DMS 273 (cell line): ENCODE measurements at regions not wholly inside any gene's neighbourhood (a gene's known extent, or its start where the extent isn't known, plus 50 kb on each side); places are given as distances from the start of the nearest gene placed in this dataset.
"Not testable (repeated sequence)": the region's sequence is repeated elsewhere in the genome, so short reads cannot be mapped to it uniquely, and the experiment has no call there.

Experiments
- DNase-seq: peaks from one replicate; lab custom pipeline; 2025; ENCODE audit not compliant: unreplicated experiment; lab: John Stamatoyannopoulos, UW

DNA sequence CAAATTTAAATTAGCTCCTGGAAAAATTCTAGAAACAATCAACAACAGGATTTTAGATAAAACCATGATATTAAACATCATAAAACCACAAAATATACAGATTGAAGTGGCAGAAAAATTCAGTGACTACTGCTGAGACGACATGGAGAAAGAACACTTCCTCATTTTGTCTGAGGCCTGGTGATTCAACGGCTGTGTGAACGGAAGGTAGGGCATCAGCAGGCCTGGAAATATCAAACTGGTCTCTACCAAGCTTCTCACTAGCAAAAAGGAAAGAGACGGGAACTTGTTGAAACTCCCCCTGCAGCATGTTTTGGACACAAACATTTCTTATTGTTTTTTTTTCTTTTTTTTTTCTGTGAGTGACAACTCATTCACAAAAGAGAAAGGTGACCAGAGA, 58.0 kb upstream of the AHI1 start:
- DNase-seq, result no peak

DNA sequence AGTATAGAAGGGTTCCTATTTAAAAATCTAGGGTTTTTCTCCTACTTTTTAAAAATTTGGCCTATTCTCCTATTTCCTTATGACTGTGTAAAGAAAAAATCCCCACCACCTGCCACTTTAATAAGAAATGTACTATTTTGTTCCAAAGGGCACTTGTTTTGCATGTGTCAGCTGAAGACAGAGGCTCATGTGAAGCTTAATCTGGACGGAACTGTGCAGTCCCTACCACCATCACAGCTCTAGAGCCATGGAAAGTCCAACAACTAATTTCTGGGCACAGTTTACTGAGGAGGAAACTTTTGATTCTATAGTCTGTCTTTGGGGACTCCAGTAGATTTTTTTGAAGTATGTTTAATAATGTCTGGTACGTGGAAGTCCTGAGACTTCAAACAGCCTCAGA, 60.0 kb upstream of the AHI1 start:
- no peak for DNase-seq

DNA sequence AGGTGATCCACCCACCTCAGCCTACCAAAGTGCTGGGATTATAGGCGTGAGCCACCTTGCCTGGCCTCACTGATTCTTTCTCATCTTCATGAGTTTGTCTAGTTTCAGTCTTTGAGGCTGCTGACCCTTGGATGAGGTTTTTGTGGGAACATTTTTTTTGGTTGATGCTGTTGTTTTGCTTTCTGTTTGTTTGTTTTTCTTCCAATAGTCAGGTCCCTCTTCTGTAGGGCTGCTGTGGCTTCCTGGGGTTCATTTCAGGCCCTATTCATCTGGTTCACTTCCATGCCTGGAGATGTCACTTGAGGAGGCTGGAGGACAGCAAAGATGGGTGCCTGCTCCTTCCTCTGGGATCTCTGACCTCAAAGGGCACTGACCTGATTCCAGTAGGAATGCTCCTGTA, 68.1 kb upstream of the AHI1 start:
- not testable (repeated sequence) for DNase-seq

DNA sequence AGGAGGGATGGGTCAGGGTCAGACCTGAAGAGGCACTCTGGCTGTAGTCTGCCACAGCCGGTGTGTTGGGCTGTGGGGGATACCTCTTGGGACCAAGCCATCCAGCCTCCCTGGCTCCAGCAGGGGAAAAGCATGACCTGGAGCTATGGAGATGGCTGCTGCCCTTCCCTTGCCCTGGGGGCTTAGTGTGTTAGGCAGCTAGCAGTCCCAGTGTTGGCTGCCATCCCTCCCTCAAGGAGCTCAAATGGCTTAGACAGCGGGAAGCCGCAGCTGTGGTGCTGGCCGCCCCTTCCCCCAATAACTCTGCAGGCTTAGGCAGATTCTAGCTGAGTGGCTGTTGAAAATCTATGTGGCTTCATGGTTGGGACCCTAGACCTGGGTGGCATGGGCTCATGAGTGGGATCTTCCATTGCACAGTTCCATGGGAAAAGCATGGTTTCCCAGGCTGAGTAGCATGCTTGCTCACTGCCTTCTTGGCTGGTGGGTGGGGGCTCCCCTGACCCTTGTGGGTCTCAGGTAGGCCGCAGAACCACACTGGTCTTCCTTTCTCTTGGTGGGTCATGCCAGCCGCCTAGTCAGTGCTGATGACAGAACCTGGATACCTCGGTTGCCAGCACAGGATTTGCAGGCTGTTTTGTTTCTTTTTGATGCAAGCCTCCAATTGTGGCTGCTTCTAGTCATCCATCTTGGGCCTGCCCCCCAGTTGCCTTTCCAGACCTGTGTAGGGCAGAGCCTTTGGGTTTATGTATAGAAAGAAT, 69.0 kb upstream of the AHI1 start:
- no peak for DNase-seq

DNA sequence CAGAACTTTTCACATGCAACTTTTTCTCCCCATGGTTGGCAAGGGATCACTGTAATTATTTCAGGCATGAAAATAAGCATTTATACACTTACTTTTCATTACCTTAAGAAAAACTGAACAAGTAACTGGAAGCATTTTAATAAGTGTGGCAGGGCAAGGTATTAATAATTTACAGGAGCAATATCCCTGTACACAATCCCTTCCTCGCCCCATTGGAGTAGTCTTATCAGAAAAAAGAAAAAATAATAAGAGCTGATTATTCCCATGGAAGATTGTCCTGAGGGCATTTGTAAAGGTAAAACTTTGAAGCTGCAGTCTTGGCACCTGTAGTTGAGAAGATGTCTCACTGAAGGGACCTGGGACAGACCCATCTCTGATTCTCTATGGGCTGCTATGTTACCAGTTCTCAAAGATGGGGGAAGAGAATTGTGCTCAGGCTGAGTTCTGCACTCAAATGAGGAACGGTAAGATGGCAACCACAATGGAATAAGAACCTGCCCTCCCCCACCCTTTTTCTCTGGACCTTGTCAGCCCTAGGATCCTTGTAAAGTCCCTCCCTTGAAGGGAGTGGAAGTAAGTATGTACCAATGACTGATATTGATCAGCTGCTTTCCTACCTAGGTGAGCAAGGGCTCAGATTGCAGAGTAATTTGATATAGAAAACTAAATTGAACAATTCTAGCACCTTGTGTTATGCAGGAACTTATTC, 70.0 kb upstream of the AHI1 start:
- no peak for DNase-seq

DNA sequence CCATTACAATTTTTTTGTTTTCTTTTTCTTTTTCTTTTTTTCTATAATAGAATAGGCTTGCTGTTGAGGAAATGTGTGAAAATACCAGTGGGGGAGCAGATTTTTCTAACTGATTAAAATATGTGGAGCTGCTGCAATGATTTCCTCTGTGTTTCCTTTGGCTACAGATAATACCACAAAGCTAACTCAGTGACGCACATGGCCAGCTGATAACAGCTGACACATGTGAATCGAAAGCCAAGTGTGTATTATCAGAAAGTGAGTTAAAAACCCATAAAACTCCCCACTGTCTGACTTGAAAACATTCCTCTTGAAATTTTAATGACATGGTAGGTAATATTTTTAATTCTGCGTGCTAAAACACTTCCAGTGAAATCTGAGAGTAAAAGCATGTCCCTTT, 70.8 kb upstream of the AHI1 start:
- DNase-seq, result no peak

DNA sequence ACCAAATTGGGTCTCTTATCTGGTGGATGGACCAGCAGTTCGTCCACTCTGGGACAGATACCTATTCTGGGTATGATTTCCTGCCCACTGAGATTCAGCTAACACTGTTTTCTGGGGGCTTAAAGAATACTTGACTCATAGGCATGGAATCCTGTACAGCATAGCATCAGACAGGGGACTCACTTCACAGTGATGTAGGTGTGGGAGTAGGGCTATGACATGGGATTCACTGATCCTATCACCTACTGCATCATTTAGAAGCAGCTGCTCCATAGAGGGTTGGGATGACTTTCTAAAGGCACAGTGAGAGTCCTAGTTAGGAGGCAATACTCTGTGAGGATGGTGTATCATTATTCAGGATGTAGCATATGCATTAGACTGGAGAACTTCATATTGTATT, 74.5 kb upstream of the AHI1 start:
- DNase-seq, result no peak

DNA sequence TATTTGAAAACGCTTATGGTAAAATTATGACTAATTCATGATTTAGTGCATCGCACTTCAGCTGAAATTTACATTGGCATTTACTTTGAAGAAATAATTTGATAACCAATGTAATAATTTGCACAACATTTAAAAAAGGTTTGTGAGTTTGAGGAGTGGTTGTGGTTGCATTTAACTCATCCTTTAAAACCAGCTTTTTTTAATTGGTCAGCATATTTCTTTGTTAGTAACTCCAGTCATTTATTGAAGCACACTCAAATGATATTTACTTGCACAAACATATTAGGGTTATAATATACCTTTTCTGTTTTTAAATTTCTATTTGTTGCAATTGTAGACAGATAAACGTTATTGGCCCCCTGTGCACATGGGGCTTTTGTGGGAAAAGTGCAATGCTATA, 78.1 kb upstream of the AHI1 start:
- no peak for DNase-seq

DNA sequence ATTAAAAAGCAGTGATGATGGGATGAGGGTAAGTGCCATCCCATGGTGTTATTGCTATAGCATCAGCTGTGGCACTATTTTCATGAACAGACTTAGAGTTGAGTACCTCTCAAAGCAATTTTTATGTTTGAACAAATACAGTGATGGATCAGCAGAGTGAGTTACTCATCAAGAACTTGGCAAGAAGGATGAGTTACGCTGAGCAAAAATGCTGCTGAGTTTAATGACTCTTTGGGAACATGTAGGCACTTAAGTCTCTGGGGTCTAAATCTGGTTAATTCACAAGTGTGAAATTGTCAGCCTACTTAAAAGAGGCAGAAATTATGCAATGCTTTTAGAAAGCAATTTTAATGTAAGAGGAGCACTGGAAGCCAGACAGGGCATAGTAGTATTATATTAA, 78.5 kb upstream of the AHI1 start:
- no peak for DNase-seq

DNA sequence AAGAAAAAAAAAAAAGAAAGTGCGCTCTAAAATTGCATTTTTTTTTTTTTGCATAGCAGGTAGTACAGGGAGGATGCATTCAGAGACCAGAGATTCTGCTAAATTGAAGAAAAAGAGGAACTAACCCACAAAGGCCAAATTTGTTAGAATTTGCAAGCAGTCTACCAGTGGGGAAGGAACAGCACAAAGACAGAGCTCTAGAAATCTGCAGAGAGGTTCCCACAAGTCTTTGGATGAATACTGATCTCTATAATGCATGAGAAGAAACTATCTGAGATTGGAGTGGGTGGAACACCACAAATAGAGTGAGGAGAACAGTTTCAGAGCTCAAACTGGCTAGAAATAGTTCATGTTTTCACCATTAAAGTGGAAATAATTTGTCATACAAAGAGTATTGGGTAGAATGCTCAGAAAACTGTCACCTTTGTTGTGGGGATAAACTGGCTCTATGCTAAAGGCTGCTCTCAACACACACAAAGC, 79.6 kb upstream of the AHI1 start:
- no peak for DNase-seq

DNA sequence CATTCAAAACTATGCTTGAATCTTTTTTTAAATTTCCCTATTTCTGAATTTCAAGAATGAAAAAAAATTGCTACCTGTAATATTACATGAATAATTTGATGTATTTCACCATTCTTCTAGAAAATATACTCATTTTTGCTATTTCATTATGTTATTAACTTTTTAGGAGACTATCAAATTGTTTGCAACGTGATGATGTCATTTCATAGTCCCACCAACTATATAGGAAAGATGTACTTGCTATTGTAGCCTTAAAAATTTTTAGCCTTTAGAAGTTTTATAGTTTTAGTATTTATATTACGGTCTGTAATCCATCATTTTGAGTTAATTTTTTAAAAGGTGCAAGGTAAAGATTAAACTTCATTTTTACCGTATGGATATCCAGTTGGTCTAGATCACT, 81.4 kb upstream of the AHI1 start:
- DNase-seq, result no peak

DNA sequence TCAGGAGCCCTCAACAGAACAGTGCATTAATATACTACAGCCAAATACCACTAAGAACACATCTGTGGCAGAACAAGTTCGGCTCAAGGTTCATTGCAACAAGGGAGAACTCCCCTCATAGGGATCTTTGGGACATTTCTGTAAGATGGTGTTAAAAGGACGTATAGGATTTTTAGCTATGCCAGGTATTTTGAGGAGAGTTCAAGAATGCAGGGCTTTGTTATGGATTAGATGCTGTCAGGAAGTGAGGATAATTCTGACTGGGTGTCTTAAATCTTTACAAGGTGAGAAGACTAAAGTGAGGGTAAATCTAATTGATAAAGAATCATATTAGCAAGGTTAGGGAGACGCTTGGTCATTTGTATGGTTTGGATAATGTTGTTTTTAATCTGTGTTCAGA, 83.7 kb upstream of the AHI1 start:
- no peak for DNase-seq

DNA sequence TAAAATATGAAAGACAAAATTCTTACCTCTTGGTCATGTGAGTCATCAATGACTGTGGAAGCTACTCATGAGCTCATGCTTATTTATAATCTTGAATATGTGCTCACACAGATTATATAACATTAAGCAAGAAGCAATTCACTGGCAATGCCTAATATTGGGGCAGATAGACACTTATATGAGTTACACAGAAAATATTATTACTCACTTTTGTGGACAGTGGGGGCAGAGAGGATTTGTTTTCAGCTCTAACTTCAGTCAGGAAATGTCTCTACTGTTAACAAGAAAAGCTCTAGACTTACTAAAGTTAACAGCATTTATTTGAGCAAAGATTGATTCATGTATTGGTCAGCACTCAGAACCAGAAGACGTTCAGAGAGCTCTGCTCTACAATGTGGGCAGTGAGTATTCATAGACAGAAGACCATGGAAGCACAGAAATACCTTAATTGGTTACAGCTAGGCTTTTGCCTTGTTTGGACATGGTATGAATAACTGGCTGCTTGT, 85.8 kb upstream of the AHI1 start:
- no peak for DNase-seq

DNA sequence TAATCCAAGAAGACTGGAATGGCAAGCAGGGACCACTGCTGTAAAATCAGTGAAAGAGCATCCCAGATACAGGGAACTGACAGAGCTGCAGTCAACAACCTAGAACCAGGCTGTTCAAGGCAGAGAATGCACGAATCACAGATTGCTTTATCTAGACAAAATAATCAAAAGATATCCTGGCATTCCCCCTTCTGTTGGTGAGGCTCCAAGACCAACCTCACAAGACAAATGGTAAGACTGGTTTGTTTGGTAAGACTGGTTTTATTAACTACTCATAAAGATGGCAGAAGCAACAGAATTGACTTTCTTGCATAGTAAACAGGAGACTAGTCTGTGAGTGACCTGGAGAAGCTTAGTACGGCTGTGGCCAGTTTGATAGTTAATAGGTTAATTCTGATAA, 88.8 kb upstream of the AHI1 start:
- DNase-seq, result no peak

DNA sequence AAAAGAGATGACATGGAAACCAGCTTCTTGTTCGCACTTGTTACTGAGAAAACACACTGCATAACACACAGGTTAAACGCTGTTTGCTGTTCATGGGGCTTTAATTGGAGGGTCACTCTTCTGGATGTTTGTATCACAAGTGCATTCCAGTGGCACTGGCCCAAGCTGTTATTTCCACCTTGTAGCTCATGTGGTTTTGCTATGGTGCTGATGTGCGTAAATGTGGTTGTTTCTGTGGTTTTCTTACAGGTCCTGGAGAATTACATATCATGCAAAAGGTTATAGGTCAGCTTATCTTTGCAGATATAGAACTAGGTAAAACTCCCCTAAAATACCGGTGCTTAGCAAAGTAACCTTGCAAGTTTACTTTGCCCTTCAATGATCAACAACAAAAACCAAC, 89.3 kb upstream of the AHI1 start:
- DNase-seq, result no peak

DNA sequence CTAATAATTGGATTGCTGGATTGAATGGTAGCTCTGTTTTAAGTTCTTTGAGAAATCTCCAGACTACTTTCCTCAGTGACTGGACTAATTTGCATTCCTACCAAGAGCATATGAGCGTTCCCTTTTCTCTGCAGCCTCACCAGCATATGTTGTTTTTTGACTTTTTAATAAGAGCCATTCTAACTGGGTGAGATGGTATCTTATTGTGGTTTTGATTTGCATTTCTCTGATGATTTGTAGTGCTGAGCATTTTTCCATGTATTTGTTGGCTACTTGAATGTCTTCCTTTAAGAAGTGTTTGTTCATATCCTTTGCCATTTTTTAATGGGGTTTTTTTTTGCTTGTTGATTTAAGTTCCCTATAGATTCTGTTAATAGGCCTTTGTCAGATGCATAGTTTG, 94.7 kb upstream of the AHI1 start:
- peak; percentile 27 for DNase-seq

DNA sequence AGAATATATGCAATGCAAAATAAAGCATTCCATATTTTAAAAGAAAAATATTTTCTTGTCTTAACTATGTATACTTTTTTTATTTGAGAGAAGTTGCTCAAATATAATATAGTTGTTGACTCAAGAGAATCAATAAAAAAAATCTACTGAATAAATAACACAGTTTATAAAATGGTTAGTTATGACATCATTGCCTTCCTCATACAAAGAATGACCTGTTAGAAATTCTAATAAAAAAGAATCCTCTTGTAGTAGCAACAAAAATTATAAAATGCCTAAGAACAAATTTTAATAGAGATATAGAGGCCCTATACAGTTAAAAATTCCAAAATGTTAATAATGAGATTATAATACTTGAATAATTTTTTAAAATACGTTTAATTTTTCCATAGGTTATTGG, 96.5 kb upstream of the AHI1 start:
- no peak for DNase-seq

DNA sequence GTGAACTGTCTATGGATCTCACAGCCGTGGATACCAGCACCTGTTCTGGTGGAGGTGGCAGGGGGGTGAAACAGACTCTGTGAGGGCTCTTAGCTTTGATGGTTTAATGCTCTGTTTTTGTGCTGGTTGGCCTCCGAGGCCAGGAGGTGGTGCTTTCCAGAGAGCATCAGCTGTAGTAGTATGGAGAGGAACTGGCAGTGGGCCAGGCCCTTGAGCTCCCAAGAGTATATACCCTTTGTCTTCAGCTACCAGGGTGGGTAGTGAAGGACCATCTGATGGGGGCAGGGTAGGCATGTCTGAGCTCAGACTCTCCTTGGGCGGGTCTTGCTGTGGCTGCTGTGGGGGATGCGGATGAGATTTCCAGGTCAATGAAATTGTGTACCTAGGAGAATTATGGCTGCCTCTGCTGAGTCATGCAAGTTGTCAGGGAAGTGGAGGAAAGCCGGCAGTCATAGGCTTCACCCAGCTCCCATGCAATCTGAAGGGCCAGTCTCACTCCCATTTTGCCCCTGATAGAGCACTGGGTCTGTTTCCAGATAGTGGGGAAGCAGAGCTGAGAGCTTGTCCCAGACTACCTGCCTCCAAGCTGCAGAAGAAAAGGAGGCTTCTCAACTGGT, 102.7 kb upstream of the AHI1 start:
- DNase-seq, result peak; percentile 25

DNA sequence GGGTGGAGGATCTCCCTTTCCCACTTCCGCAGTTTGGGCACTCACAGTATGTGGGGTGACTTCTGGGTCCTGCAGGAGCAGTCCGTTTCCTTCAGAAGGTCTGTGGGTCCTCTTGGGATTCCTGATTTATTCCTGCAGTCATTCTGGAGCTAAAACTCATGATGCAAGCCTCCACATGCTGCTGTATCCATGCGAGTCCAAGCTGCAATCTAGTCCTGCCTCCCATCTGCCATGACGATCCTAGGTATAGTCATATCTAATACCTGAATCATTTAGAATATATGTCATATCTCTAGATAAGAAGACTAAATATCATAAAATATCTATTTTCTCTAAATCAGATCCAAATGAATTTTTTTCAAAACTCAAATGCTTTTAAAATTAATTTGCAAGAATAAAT, 103.4 kb upstream of the AHI1 start:
- peak; percentile 32 for DNase-seq

DNA sequence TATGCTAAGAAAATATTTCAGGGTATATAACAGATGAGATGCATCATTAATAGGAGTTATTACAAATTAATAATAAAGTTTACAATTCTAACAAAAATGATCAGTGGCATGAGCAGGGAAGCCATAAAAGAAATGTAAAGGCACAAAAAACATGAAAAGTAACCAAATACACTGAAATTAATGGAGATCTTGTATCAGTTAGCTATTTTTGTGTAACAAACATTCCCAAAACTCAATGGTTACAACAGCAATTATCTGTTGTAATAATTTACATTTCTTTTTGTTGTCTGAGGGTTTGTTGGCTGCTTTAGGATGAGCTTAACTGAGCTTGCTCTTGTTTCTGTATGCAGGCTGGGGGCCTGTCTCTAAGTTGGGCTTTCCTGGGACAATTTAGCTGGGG, 104.3 kb upstream of the AHI1 start:
- DNase-seq, result no peak

DNA sequence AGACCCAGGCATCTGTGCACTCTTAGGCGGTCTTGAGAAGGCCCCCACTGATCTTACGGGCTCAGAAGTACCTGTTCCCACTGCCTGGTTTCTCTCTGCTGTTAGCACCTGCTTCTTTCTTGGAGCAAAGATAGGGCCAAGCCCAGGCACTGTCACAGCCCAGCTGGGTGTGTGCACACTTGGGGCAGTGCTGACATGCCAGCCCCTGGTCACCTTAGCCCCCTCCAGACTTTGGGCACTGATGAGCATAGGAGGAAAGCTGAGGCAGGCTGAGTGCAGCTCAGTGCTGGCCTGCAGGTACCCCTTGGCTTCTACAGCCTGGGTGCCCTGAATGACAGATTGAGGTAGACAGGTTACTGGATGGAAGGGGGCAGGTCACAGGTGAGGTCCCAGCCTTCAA, 105.7 kb upstream of the AHI1 start:
- no peak for DNase-seq
